ENCODE measurements at regions not wholly inside any gene's neighbourhood (a gene's known extent, or its start where the extent isn't known, plus 50 kb on each side); places are given as distances from the start of the nearest gene placed in this dataset.

- Histone ChIP-seq H3K36me3 (no peaks in the 10 kb centered on the region), H3K27ac (no peak overlapping the region), H3K4me3 (no peak overlapping the region), H3K4me1 (no peaks in the 10 kb centered on the region), H3K27me3 (no peaks in the 10 kb centered on the region), H3K9me3 (no peaks in the 10 kb centered on the region)
- ATAC-seq, result no peak
- in situ Hi-C loops (cut with MboI; ENCODE audit: low sequenced_read_pairs in 4 of 4), result no loop called here
- DNase-seq, result no peak
- TF ChIP-seq POLR2A (IDR thresholded peaks at IDR 0.05), result no peak
- TF ChIP-seq, protein P1, sequence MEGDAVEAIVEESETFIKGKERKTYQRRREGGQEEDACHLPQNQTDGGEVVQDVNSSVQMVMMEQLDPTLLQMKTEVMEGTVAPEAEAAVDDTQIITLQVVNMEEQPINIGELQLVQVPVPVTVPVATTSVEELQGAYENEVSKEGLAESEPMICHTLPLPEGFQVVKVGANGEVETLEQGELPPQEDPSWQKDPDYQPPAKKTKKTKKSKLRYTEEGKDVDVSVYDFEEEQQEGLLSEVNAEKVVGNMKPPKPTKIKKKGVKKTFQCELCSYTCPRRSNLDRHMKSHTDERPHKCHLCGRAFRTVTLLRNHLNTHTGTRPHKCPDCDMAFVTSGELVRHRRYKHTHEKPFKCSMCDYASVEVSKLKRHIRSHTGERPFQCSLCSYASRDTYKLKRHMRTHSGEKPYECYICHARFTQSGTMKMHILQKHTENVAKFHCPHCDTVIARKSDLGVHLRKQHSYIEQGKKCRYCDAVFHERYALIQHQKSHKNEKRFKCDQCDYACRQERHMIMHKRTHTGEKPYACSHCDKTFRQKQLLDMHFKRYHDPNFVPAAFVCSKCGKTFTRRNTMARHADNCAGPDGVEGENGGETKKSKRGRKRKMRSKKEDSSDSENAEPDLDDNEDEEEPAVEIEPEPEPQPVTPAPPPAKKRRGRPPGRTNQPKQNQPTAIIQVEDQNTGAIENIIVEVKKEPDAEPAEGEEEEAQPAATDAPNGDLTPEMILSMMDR (IDR thresholded peaks at IDR 0.05 in 4 of 5, conservative IDR thresholded peaks at IDR 0.05 in 1 of 5), result no peak
- intact Hi-C loops (cut with DNase I; ENCODE audit: low total_unique reads), result no loop called here
These were observed 578.0 kb upstream of the TMEM132C start for GRCh38 chr12:127688906-127689428.

DNA sequence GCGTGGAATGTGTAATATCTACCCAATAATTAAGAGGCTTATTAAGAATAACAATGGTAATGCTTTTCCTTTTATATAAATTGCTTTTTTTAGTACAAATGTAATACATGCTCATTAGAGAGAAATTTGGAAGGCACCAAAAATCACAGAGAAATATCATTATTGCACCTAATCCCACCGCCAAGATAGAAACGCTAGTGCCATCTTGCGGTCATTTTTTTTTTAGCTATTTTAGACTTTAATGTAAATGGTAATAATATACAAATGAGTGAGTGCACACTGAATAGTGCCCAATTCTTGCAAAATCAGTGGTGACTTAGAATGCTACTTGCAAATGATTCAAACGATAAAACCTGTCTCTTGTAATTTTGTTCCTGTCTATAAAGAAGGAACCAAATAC, 576.8 kb upstream of the TMEM132C start:
- Histone ChIP-seq H3K9me3 (no peaks in the 10 kb centered on the region), H3K36me3 (no peaks in the 10 kb centered on the region), H3K27ac (no peak overlapping the region), H3K4me1 (no peaks in the 10 kb centered on the region), H3K27me3 (no peaks in the 10 kb centered on the region), H3K4me3 (no peak overlapping the region)
- TF ChIP-seq, protein P1 (IDR thresholded peaks at IDR 0.05 in 4 of 5, conservative IDR thresholded peaks at IDR 0.05 in 1 of 5), result no peak
- TF ChIP-seq POLR2A (IDR thresholded peaks at IDR 0.05), result no peak
- in situ Hi-C loops (cut with MboI; ENCODE audit: low sequenced_read_pairs in 4 of 4) (no loop called here), intact Hi-C loops (cut with DNase I; ENCODE audit: low total_unique reads) (no loop called here)
- ATAC-seq, result no peak
- DNase-seq, result no peak

- Histone ChIP-seq H3K4me1 (no peaks in the 10 kb centered on the region), H3K4me3 (no peak overlapping the region), H3K27me3 (no peaks in the 10 kb centered on the region), H3K9me3 (no peaks in the 10 kb centered on the region), H3K27ac (no peak overlapping the region), H3K36me3 (no peaks in the 10 kb centered on the region)
- DNase-seq (no peak), ATAC-seq (no peak)
- TF ChIP-seq, protein P1 (IDR thresholded peaks at IDR 0.05 in 4 of 5, conservative IDR thresholded peaks at IDR 0.05 in 1 of 5), result no peak
- no peak for TF ChIP-seq POLR2A (IDR thresholded peaks at IDR 0.05)
- in situ Hi-C loops (cut with MboI; ENCODE audit: low sequenced_read_pairs in 4 of 4), result no loop called here
- intact Hi-C loops (cut with DNase I; ENCODE audit: low total_unique reads), result no loop called here
These were observed 570.0 kb upstream of the TMEM132C start for GRCh38 chr12:127696963-127697362.

DNA sequence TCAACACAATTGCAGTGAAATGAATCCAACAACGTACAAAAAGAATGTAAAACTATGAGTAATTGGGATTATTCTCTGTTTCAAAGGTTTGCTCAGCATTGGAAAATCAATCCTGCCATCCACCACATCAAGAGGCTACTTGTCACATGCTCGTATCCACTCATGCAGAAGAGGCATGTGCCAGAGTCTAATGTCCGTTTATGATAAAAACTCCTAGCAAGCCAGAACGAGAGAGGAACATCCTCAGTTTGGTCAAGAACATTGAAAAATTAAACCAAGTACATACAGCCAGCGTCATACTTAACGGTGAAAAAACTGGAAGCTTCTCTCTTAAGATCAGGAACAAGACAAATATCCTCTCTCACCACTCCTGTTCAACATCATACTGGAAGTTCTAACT, 563.9 kb upstream of the TMEM132C start:
- Histone ChIP-seq H3K27ac (no peak overlapping the region), H3K4me1 (no peaks in the 10 kb centered on the region), H3K27me3 (no peaks in the 10 kb centered on the region), H3K9me3 (no peaks in the 10 kb centered on the region), H3K4me3 (no peak overlapping the region), H3K36me3 (no peaks in the 10 kb centered on the region)
- ATAC-seq (no peak), DNase-seq (no peak)
- intact Hi-C loops (cut with DNase I; ENCODE audit: low total_unique reads), result no loop called here
- in situ Hi-C loops (cut with MboI; ENCODE audit: low sequenced_read_pairs in 4 of 4), result no loop called here
- TF ChIP-seq, protein P1 (IDR thresholded peaks at IDR 0.05 in 4 of 5, conservative IDR thresholded peaks at IDR 0.05 in 1 of 5), result no peak
- no peak for TF ChIP-seq POLR2A (IDR thresholded peaks at IDR 0.05)

DNA sequence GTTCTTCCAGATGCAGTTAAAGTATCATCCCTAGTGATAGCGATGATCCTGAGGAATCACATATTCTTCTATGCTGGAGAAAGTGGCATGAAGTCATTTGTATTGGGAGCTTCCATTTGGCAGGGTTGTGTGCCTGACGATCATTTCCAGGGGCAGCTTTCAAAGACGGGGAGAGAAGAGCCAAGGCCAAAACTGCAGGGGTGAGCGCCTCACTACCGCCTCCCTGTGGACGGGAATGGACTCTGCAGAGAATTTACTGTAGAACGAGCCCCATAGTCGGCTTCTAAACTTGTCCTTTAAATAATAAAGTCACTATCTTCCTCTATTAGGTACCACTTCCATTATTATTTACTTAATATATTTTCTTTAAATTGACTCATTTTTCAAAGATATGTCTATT, 555.9 kb upstream of the TMEM132C start:
- intact Hi-C loops (cut with DNase I; ENCODE audit: low total_unique reads), result no loop called here
- Histone ChIP-seq H3K36me3 (no peaks in the 10 kb centered on the region), H3K9me3 (no peaks in the 10 kb centered on the region), H3K27ac (no peak overlapping the region), H3K4me3 (no peak overlapping the region), H3K4me1 (no peaks in the 10 kb centered on the region), H3K27me3 (no peaks in the 10 kb centered on the region)
- TF ChIP-seq, protein P1 (IDR thresholded peaks at IDR 0.05 in 4 of 5, conservative IDR thresholded peaks at IDR 0.05 in 1 of 5), result no peak
- no peak for TF ChIP-seq POLR2A (IDR thresholded peaks at IDR 0.05)
- DNase-seq (no peak), ATAC-seq (no peak)
- in situ Hi-C loops (cut with MboI; ENCODE audit: low sequenced_read_pairs in 4 of 4), result no loop called here

All from gastrocnemius medialis (tissue), 4 donors.